22Rv1 (cell line): ENCODE measurements at regions not wholly inside any gene's neighbourhood (a gene's known extent, or its start where the extent isn't known, plus 50 kb on each side); places are given as distances from the start of the nearest gene placed in this dataset.

ENCODE experiments used
- CTCF ChIP-seq: fragments of 450-650 bp; IDR thresholded peaks from 2 replicates; pipeline ENCODE4 v1.5.1; 2017; ENCODE audit warnings: mild to moderate bottlenecking
- ZFX ChIP-seq: fragments of 450-650 bp; IDR thresholded peaks from 2 replicates; pipeline ENCODE4 v1.6.1; 2017; ENCODE audit warnings: antibody characterized with exemption, borderline replicate concordance

- TF ChIP-seq CTCF (no peak), ZFX (no peak)
These were observed 71.4 kb downstream of the ADRB2 start for GRCh38 chr5:148897842-148898241.
